K562 (cell line): ENCODE measurements at regions not wholly inside any gene's neighbourhood (a gene's known extent, or its start where the extent isn't known, plus 50 kb on each side); places are given as distances from the start of the nearest gene placed in this dataset.

Source experiments
- ATAC-seq: fragments of 200-7000 bp; cut with Tn5 transposase; 3 replicates; pipeline ENCODE4 v1.9.1; 2020; ENCODE audit warnings: moderate library complexity
- BruUV-seq: library from RNA; stranded (reverse); fragments of 400-500 nt; replicated peaks from 2 replicates; lab custom pipeline; 2021; lab: Mats Ljungman, UMichigan
- CTCF ChIA-PET: fragments of 300-600 bp; formaldehyde crosslinking; extraction: SDS; loops from one replicate; lab custom pipeline; 2021; ENCODE audit warnings: low intra/inter-chr PET ratio; lab: Yijun Ruan, JAX
- POLR2A ChIA-PET: fragments of 300-600, 350-650 bp; sonication (Branson Sonifier 250); formaldehyde crosslinking; extraction: SDS; loops from one replicate; lab custom pipeline; 2021; ENCODE audit warnings: antibody characterized with exemption, inconsistent platforms; lab: Yijun Ruan, JAX
- DNase-seq, 4 experiments: peaks; one replicate each; pipeline versions ENCODE4 v3.0.0 to v3.0.0-alpha.2; 2011 to 2018; ENCODE audit warnings: low spot score in 3 of 4, mixed read lengths in 3 of 4; ENCODE audit errors: extremely low read depth in 1 of 4
- FAIRE-seq: peaks from 2 replicates; lab custom pipeline; 2011; peaks lifted over from hg19 to GRCh38; lab: Jason Lieb, UNC
- H2AFZ ChIP-seq: 2 replicates; pipeline ENCODE4 v1.6.0; 2011; ENCODE audit warnings: low read depth, low read length, control low read depth, inconsistent platforms
- H3K27ac ChIP-seq: fragments of 200-600 bp; 3 replicates; pipeline ENCODE4 v1.8.0; 2011; ENCODE audit warnings: low read depth, mild to moderate bottlenecking, control low read depth, inconsistent platforms, low read length, moderate library complexity, mixed read lengths; ENCODE audit errors: extremely low read depth
- H3K27me3 ChIP-seq, 2 experiments: fragments of 300-600 bp in 1 of 2; 2 replicates in 1 of 2; 3 replicates in 1 of 2; pipeline versions ENCODE4 v1.6.0 to v1.8.0; 2011; ENCODE audit warnings: inconsistent platforms in 2 of 2, low read length in 2 of 2, mild to moderate bottlenecking in 1 of 2, mixed read lengths in 1 of 2, moderate library complexity in 1 of 2; ENCODE audit not compliant: control insufficient read depth in 2 of 2, insufficient read depth in 2 of 2
- H3K36me3 ChIP-seq: fragments of 300-600 bp; 3 replicates; pipeline ENCODE4 v1.8.0; 2011; ENCODE audit warnings: mild to moderate bottlenecking, low read length, inconsistent platforms; ENCODE audit not compliant: control insufficient read depth, insufficient read depth
- H3K4me1 ChIP-seq, 2 experiments: fragments of 200-600 bp in 1 of 2; replicated peaks in 1 of 2; 2 replicates in 1 of 2; 3 replicates in 1 of 2; pipeline versions ENCODE4 v1.5.1 to v1.8.0; 2011; ENCODE audit warnings: inconsistent platforms in 2 of 2, low read length in 2 of 2, mild to moderate bottlenecking in 1 of 2, mixed read lengths in 1 of 2, moderate library complexity in 1 of 2; ENCODE audit not compliant: control insufficient read depth in 2 of 2, insufficient read depth in 2 of 2
- H3K4me2 ChIP-seq: 2 replicates; pipeline ENCODE4 v1.6.1; 2011; ENCODE audit warnings: low read length, control low read depth, inconsistent platforms, mixed read lengths; ENCODE audit not compliant: insufficient read depth
- H3K4me3 ChIP-seq: fragments of 200-600 bp; sonication (generic), shearing (Covaris generic); 2 replicates; pipeline ENCODE4 v1.5.1; 2016; ENCODE audit warnings: control low read depth, inconsistent platforms
- H3K79me2 ChIP-seq: fragments of 200-600 bp; 3 replicates; pipeline ENCODE4 v1.8.0; 2011; ENCODE audit warnings: low read length, inconsistent platforms; ENCODE audit not compliant: control insufficient read depth, insufficient read depth
- H3K9ac ChIP-seq, 2 experiments: 2 replicates each; pipeline versions ENCODE4 v1.6.0 to v1.6.1; 2011; ENCODE audit warnings: low read depth in 2 of 2, low read length in 2 of 2, control low read depth in 1 of 2, inconsistent platforms in 1 of 2, mild to moderate bottlenecking in 1 of 2, mixed read lengths in 1 of 2; ENCODE audit not compliant: insufficient read depth in 1 of 2
- H3K9me1 ChIP-seq: one replicate; pipeline ENCODE4 v1.6.0; 2011; ENCODE audit warnings: inconsistent platforms, mild to moderate bottlenecking, low read length, moderate library complexity; ENCODE audit not compliant: control insufficient read depth, insufficient read depth
- H3K9me3 ChIP-seq: replicated peaks from 2 replicates; pipeline ENCODE4 v1.5.1; 2011; ENCODE audit warnings: low read depth, low read length, inconsistent platforms; ENCODE audit not compliant: control insufficient read depth, insufficient read depth
- H4K20me1 ChIP-seq: replicated peaks from 2 replicates; pipeline ENCODE4 v1.6.1; 2011; ENCODE audit warnings: low read length, inconsistent platforms, mixed read lengths; ENCODE audit not compliant: control insufficient read depth, insufficient read depth
- FOS ChIP-seq: IDR thresholded peaks from 3 replicates; pipeline ENCODE4 v1.6.1; 2011; ENCODE audit not compliant: insufficient read length; ENCODE audit errors: extremely low read depth
- GABPB2 ChIP-seq: fragments of 250-450 bp; sonication (Bioruptor Pico); conservative IDR thresholded peaks from 2 replicates; pipeline ENCODE4 v1.5.1; 2021; ENCODE audit warnings: mild to moderate bottlenecking
- KLF6 ChIP-seq: fragments of 250-450 bp; sonication (Bioruptor Pico); IDR thresholded peaks from 2 replicates; pipeline ENCODE4 v1.4.0; 2020; ENCODE audit warnings: mild to moderate bottlenecking, moderate library complexity, borderline replicate concordance
- MEF2D ChIP-seq: conservative IDR thresholded peaks from 2 replicates; pipeline ENCODE4 v1.6.1; 2016; ENCODE audit warnings: low read depth, missing genetic modification characterization, missing compliant biosample characterization
- NR4A1 ChIP-seq, 2 experiments: fragments of 250-450 bp in 1 of 2; fragments of 450-650 bp in 1 of 2; sonication (Bioruptor Pico) in 1 of 2; IDR thresholded peaks; 2 replicates each; pipeline versions ENCODE4 v1.4.0 to v1.6.1; 2016 to 2020; ENCODE audit warnings: mild to moderate bottlenecking in 2 of 2, missing compliant biosample characterization in 1 of 2, missing genetic modification characterization in 1 of 2, moderate library complexity in 1 of 2
- RCOR1 ChIP-seq, 2 experiments: IDR thresholded peaks; 2 replicates each; pipeline ENCODE4 v1.6.1; 2012; ENCODE audit warnings: low read depth in 2 of 2, low read length in 2 of 2, borderline replicate concordance in 1 of 2, improper control_type of control experiment in 1 of 2
- SMAD2 ChIP-seq: fragments of 150-350 bp; IDR thresholded peaks from 2 replicates; pipeline ENCODE4 v1.6.1; 2014; ENCODE audit warnings: low read depth, mild to moderate bottlenecking, low read length
- STAT5B ChIP-seq: fragments of 250-450 bp; sonication (Bioruptor Pico); IDR thresholded peaks from 2 replicates; pipeline ENCODE4 v1.8.0; 2021; ENCODE audit warnings: mild to moderate bottlenecking, inconsistent platforms
- WGBS: fragments of 100-300 bp; shearing (Covaris generic); methylation state at CpG from one replicate; pipeline ENCODE4 v1.1.6; 2016; ENCODE audit warnings: low coverage, mixed read lengths; ENCODE audit not compliant: insufficient coverage; ENCODE audit errors: missing lambda C conversion rate; 5-methylcytosine and 5-hydroxymethylcytosine counted together
- in situ Hi-C: fragments of 300-500 bp; cut with MboI; formaldehyde crosslinking; loops from 4 replicates; pipeline ENCODE4 v1.15.0; 2018; ENCODE audit warnings: inconsistent platforms, mixed read lengths
- intact Hi-C: fragments of 100-400 bp; cut with micrococcal nuclease; formaldehyde crosslinking; loops from 2 replicates; pipeline ENCODE4 v1.14.2; 2022
- TF ChIP-seq, protein P1 (sequence below): fragments of 450-650 bp; IDR thresholded peaks from 2 replicates; pipeline ENCODE4 v1.6.1; 2016; ENCODE audit warnings: mild to moderate bottlenecking

DNA sequence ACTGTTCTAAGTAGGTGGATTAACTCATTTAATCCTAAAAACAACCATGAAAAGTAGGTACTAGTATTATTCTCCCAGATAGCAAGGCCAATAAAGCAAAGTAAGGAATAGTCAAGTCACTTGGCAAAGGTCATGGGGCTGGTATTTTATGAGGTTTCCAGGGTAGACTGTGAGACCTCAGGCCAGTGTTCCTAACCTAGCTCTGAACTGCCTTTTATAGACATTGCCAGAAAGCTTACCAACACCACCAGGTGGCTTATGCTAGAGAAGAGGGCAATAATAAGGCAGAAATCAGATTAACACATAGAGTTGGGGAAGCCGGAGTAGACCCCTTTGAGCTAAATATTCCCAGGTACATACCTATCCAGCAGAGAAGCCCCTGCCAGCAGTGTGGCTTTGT lies 490.9 kb upstream of the TENM4 start:
- ChIA-PET POLR2A (no interaction called here), CTCF (no interaction called here)
- TF ChIP-seq MEF2D, result no peak
- TF ChIP-seq NR4A1 (CRISPR knock-in tag; IDR thresholded peaks at IDR 0.05), result no peak
- no peak for TF ChIP-seq NR4A1 (tag; IDR thresholded peaks at IDR 0.05)
- TF ChIP-seq FOS, result no peak
- no peak for TF ChIP-seq RCOR1 (IDR thresholded peaks at IDR 0.05; ENCODE audit: borderline replicate concordance in 1 of 2, low read depth in 2 of 2, low read length in 2 of 2)
- no peak for TF ChIP-seq KLF6 (CRISPR knock-in tag)
- TF ChIP-seq, protein P1, sequence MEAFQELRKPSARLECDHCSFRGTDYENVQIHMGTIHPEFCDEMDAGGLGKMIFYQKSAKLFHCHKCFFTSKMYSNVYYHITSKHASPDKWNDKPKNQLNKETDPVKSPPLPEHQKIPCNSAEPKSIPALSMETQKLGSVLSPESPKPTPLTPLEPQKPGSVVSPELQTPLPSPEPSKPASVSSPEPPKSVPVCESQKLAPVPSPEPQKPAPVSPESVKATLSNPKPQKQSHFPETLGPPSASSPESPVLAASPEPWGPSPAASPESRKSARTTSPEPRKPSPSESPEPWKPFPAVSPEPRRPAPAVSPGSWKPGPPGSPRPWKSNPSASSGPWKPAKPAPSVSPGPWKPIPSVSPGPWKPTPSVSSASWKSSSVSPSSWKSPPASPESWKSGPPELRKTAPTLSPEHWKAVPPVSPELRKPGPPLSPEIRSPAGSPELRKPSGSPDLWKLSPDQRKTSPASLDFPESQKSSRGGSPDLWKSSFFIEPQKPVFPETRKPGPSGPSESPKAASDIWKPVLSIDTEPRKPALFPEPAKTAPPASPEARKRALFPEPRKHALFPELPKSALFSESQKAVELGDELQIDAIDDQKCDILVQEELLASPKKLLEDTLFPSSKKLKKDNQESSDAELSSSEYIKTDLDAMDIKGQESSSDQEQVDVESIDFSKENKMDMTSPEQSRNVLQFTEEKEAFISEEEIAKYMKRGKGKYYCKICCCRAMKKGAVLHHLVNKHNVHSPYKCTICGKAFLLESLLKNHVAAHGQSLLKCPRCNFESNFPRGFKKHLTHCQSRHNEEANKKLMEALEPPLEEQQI, result no peak
- TF ChIP-seq SMAD2, result no peak
- TF ChIP-seq GABPB2 (CRISPR knock-in tag), result no peak
- TF ChIP-seq STAT5B (CRISPR knock-in tag), result no peak
- Histone ChIP-seq H4K20me1 (no peaks in the 10 kb centered on the region), H2AFZ (no peak overlapping the region), H3K4me2 (no peak overlapping the region), H3K9ac (no peak overlapping the region), H3K27me3 (no peaks in the 10 kb centered on the region), H3K36me3 (no peaks in the 10 kb centered on the region), H3K4me1 (no peaks in the 10 kb centered on the region), H3K79me2 (no peaks in the 10 kb centered on the region), H3K9me1 (no peaks in the 10 kb centered on the region), H3K9me3 (no peaks in the 10 kb centered on the region), H3K27ac (no peak overlapping the region), H3K4me3 (no peak overlapping the region)
- intact Hi-C loops, result no loop called here
- in situ Hi-C loops, result no loop called here
- no TSS peak for BruUV-seq
- ATAC-seq (no peak), DNase-seq (no peak), FAIRE-seq (no peak)
- WGBS, result 0% methylated on average over 1 of the region's 1 CpG
